ENCODE measurements at regions not wholly inside any gene's neighbourhood (a gene's known extent, or its start where the extent isn't known, plus 50 kb on each side); places are given as distances from the start of the nearest gene placed in this dataset.

GRCh38 chr7:17481118-17481517 lies 182.7 kb downstream of the AHR start:
- TF ChIP-seq CTCF (conservative IDR thresholded peaks at IDR 0.05; ENCODE audit: low read length) (no peak), EZH2phosphoT487 (IDR thresholded peaks at IDR 0.05; ENCODE audit: borderline replicate concordance) (no peak)

All from Loucy (cell line).